ENCODE measurements at regions not wholly inside any gene's neighbourhood (a gene's known extent, or its start where the extent isn't known, plus 50 kb on each side); places are given as distances from the start of the nearest gene placed in this dataset.

DNA sequence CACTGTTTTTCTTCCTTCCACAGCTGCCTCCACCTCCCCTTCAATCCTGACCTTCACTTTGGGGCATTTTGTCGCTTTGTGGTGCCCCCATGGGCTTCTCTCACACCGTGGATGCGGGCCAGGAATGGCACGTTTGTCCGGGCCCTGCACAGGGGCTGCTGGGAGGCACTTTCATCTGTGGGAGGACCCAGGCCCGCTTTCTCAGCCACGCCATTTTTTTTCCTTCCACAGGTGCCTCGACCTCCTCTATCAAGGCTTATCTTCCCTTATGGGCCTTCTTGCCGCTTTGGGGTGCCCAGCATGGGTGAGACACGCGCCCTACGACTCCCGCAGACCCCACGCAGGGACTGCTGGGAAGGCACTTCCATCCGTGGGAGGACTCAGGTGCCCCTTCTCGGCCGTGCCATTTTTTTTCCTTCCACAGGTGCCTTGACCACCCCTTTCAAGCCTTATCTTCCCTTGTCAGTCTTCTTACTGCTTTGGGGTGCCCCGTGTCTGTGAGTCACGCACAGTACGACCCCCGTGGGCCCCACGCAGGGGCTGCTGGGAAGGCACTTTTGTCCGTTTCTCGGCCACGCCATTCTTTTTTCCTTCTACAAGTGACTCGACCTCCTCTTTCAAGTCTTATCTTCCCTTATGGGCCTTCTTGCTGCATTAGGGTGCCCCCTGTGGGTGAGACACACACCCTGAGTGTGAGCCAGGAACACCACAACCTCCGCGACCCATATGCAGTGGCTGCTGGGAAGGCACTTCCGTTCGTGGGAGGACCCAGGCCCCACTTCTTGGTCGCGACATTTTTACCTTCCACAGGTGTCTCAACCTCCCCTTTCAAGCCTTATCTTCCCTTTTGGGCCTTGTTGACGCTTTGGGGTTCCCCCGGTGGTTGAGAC is 270.7 kb downstream of the ALG10 start:
- DNase-seq: no peak

DNA sequence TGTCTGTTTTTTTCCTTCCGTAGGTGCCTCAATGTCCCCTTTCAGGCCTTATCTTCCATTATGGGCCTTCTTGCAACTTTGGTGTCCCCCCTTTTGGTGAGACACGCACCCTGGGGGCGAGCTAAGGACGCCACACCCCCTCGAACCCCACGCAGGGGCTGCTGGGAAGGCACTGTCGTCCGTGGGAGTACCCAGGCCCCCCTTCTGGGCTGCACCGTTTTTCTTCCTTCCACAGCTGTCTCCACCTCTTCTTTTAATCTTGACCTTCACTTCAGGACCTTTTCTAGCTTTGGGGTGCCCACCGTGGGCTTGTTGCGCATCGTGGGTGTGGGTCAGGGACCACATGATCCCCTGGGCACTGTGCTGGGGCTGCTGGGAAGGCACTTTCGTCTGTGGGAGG is 271.8 kb downstream of the ALG10 start:
- no peak for DNase-seq

DNA sequence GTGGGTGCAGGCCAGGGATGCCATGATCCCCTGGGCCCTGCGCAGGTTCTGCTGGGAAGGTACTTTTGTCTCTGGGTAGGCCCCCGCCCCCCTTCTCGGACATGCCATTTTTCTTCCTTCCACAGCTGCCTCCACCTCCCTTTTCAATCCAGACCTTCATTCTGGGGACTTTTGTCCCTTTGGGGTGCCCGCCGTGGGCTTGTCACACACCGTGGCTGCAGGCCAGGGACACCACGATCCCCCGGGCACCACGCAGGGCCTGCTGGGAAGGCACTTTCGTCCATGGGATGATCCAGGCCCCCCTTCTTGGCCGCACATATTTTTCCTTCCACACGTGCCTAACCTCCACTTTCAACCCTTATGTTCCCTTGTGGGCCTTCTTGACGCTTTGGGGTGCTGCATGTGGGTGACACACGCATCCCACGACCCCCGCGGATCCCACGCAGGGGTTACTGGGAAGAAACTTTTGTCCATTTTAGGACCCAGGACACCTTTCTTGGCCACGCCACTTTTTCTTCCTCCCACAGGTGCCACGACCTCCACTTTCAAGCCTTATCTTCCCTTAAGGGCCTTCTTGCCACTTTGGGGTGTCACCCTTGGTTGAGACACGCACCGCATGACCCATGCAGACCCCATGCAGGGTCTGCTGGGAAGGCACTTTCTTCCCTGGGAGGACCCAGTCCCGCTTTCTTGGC is 272.5 kb downstream of the ALG10 start:
- DNase-seq: no peak

DNA sequence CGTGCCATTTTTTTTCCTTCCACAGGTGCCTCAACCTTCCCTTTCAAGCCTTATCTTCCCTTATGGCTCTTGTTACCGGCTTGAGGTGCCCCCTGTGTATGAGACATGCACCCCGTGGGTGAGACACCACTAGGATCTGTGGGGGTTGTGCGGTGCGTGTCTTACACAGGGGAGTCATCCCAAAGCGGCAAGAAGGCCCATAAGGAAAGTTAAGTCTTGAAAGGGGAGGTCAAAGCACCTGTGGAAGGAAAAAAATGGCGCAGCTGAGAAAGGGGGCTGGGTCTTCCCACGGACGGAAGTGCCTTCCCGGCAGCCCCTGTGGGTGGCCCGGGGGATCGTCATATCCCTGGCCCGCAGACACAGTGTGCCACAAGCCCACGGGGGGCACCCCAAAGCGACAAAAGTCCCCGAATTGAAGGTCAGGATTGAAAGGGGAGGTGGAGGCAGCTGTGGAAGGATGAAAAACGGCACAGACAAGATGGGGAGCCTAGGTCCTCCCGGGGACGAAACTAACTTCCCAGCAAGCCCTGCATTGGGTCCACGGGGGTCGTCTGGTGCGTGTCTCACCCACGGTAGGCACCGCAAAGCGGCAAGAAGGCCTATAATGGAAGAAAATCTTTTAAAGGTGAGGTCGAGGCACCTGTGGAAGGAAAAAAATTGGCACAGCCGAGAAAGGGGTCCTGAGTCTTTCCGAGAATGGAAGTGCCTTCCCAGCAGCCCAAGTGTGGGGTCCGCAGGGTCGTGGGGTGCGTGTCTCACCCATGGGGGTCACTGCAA is 273.3 kb downstream of the ALG10 start:
- DNase-seq: no peak

DNA sequence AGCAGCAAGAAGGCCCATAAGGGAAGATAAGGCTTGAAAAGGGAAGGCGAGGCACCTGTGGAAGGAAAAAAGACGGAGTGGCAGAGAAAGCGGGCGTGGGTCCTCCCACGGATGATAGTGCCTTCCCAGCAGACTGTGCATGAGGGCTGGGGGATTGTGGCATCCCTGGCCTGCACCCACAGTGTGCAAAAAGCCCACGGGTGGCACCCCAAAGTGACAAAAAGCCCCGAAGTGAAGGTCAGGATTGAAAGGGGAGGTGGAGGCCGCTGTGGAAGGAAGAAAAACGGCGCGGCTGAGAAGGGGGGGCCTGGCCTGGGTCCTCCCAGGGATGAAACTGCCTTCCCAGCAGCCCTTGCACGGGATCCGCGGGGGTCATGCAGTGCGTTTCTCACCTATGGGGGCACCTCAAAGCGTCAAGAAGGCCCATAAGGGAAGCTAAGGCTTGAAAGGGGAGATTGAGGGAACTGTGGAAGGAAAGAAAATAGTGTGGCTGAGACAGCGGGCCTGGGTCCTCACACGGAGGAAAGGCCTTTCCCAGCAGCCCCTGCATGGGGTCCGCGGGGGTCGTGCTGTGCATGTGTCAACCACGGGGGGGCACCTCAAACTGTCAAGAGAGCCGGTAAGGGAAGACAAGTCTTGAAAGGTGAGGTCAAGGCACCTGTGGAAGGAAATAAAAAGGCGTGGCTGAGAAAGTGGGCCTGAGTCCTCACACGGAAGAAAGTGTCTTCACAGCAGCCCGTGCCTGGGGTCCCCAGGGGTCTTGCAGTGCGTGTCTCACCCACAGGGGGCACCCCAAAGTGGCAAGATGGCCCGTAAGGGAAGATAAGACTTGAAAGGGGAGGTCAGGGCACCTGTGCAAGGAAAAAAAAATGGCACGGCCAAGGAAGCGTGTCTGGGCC is 274.1 kb downstream of the ALG10 start:
- no peak for DNase-seq

DNA sequence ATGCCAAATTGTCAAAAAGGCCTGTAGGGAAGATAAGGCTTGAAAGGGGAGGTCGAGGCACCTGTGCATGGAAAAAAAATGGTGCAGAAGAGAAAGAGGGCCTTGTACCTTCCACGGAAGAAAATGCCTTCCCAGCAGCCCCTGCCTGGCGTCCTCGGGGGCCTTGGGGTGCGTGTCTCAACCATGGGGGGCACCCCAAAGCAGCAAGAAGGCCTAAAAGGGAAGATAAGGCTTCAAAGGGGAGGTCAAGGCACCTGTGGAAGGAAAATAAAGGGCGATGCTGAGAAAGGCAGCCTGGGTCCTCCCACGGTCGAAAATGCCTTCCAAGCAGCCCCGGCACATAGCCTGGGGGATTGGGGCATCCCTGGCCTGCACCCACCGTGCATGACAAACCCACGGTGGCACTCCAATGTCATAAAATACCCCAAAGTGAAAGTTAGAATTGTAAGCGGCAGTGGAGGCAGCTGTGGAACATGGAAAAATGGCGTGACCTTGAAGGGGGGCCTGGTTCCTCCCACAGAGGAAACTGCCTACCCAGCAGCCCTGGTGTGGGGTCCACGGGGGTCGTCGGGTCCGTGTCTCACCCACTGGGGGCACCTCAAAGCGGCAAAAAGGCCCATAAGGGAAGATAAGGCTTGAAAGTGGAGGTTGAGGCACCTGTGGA is 275.0 kb downstream of the ALG10 start:
- DNase-seq: no peak

DNA sequence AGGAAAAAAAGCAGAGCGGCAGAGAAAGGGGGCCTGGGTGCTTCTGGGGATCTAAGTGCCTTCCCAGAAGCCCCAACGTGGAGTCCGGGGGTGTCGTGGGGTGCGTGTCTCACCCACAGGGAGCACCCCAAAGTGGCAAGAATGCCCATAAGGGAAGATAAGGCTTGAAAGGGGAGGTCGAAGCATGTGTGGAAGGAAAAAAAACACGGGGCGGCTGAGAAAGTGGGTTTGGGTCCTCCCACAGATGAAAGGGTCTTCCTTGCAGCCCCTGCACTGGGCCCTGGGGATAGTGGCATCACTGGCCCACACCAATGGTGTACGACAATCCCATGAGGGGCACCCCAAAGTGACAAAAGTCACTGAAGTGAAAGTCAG is 275.5 kb downstream of the ALG10 start:
- DNase-seq: no peak

DNA sequence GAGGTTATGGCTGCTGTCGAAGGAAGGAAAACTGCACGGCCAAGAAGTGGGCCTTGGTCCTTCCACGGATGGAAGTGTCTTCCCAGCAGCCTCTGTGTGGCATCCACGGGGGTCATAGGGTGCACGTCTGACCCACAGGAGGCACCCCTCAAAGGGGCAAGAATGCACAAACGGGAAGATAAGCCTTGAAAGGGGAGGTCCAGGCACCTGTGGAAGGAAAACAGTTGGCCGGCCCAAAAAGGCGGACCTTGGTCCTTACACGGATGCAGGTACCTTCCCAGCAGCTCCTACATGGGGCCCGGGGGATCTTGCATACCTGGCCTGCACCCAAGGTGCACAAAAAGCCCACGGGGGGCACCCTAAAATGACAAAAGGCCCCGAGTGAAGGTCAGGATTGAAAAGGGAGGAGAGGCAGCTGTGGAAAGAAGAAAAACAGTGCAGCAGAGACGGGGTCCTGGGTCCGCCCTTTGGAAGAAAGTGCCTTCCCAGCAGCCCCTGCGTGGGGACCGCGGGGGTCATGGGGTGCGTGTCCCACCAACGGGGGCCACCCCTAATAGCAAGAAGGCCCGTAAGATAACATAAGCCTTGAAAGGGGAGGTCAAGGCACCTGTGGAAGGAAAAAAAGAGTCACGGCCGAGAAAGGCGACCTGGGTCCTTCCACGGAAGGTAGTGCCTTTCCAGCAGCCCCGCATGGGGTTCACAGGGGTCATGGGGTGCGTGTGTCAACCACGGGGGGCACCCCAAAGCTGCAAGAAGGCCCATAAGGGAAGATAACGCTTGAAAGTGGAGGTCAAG is 276.1 kb downstream of the ALG10 start:
- DNase-seq: no peak

DNA sequence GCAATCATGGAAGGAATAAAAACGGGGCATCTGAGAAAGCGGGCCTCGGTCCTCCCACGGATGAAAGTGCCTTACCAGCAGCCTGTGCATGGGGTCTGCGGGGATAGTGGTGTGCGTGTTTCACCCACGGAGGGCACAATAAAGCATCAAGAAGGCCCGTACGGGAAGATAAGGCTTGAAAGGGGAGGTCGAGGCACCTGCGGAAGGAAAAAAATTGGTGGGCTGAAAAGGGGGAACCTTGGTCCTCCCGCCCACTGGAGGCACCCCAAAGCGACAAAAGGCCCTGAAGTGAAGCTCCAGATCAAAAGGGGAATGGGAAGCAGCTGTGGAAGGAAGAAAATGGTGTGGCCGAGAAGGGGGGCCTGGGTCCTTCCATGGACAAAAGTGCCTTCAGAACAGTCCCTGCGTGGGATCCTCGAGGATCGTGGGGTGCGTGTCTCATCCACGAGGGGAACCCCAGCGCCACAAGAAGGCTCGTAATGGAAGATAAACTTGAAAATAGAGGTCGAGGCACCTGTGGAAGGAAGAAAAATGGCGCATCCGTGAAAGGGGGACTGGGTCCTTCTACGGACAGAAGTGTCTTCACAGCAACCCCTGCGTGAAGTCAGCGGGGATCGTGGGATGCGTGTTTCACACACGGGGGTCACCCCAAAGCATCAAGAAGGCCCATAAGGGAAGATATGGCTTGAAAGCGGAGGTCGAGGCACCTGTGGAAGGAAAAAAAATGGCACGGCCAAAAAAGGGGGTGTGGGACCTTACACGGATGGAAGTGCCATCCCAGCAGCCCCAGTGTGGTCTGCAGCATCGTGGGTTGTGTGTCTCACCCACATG is 276.9 kb downstream of the ALG10 start:
- no peak for DNase-seq

DNA sequence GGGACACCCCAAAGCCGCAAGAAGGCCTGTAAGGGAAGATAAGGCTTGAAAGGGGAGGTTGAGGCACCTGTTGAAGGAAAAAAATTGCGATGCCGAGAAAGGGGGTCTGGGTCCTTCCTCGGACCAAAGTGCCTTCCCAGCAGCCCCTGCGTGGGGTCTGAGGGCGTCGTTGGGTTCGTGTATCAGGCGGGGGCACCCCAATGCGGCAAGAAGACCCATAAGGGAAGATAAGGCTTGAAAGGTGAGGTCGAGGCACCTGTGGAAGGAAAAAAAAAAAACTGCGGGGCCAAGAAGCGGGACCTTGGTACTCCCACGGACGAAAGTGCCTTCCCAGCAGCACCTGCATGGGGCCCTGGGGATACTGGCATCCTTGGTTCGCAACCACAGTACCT is 277.5 kb downstream of the ALG10 start:
- DNase-seq: no peak

DNA sequence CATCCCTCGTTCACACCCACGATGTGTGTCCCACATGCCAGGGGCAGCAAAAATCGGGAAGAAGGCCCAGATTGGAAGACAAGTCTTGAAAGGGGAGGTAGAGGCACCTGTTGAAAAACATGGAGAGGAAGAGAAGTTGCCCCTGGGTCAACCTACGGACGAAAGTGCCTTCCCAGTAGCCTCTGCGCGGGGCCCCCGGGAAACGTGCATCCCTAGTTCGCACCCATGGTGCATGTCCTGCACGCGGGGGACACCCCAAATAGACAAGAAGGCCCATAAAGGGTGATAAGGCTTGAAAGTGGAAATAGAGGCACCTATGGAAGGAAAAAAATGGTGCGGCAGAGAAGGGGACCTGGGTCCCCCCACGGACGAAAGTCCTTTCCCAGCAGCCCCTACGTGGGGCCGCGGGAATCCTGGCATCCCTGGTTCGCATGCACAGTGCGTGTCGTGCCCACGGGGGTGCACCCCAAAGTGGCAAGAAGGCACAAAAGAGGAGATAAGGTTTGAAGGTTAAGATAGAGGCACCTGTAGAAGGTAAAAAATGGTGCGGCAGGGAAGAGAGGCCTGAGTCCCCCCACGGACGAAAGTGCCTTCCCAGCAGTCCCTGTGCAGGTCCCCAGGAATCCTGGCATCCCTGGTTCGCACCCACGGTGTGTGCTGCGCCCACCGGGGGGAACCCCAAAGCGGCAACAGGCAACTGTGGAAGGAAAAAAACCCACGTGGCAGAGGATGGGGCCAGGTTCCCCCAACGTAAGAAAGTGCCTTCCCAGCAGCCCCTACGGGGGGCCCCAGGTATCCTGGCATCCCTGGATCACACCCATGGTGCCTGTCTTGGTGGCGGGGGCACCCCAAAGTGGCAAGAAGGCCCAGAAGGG is 278.3 kb downstream of the ALG10 start:
- DNase-seq: no peak

DNA sequence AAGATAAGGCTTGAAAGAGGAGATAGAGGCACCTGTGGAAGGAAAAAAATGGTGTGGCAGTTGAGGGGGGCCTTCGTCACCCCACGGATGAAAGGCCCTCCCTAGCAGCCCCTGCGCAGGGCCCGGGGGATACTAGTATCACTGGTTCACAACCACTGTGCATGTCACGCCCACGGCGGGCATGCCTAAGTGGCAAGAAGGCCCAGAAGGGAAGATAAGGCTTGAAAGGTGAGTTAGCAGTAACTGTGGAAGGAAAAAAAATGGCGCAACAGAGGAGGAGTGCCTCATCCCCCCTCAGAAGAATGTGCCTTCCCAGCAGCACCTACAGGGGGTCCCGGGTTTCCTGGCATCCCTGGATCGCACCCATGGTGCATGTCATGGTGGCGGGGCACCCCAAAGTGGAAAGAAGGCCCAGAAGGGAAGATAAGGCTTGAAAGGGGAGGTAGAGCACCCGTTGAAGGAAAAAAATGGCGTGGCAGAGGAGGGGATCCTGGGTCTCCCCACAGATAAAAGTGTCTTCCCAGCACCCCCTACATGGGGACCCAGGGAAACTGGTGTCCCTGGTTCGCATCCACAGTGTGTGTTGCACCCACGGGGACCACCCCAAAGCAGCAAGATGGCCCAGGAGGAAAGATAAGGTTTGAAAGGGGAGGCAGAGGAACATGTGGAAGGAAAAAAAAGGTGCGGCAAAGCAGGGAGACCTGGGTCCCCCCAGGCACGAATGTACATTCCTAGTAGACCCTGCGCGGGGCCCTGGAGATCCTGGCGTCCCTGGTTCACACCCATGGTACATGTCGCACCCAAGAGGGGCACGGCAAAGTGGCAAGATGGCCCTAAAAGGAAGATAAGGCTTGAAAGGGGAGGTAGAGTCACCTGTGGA is 279.2 kb downstream of the ALG10 start:
- DNase-seq: no peak

DNA sequence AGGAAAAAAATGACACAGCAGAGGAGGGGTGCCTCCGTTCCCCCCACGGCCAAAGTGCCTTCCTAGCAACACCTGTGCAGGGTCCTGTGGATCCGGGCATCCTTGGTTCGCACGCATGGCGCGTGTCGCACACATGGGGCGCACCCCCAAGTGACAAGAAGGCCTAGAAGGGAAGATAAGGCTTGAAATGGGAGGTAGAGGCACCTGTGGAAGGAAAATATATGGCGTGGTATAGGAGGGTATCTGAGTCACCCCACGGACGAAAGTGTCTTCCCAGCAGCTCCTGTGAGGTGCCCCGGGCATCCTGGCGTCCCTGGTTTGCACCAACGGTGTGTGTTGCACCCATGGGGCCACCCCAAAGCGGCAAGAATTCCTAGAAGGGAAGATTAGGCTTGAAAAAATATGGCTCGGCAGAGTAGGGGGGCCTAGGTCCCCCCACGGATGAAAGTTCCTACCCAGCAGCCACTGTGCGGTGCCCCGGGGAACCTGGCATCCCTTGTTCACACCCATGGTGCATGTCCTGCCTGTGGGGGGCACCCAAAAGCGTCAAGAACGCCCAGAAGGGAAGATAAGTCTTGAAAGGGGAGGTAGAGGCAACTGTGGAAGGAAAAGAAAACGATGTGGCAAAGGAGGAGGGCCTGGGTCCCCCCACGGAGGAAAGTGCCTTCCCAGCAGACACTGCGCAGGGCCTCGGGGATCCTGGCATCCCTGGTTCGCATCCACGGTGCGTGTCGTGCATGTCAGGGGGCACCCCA is 280.0 kb downstream of the ALG10 start:
- DNase-seq: no peak

DNA sequence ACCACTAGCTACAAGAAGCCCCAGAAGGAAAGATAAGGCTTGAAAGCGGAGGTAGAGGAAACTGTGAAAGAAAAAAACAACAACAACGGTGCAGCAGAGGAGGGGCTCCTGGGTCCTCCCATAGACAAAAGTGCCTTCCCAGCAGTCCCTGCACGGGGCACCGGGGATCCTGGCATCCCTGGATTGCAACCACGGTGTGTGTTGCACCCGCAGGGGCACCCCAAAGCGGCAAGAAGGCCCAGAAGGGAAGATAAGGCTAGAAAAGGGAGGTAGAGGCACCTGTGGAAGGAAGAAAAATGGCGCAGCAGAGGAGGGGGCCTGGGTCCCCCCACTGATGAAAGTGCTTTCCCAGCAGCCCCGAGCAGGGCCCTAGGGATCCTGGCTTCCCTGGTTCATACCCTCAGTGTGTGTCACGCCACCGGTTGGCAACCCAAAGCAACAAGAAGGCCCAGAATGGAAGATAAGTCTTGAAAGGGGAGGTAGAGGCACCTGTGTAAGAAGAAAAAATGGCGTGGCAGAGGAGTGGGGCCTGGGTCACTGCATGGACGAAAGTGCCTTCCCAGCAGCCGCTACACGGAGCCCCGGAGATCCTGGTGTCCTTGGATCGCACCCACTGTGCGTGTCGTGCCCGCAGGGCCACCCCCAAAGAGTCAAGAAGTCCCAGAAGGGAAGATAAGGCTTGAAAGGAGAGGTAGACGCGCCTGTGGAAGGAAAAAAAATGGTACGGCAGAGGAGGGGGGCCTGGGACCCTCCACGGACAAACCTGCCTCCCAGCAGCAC is 281.0 kb downstream of the ALG10 start:
- no peak for DNase-seq

DNA sequence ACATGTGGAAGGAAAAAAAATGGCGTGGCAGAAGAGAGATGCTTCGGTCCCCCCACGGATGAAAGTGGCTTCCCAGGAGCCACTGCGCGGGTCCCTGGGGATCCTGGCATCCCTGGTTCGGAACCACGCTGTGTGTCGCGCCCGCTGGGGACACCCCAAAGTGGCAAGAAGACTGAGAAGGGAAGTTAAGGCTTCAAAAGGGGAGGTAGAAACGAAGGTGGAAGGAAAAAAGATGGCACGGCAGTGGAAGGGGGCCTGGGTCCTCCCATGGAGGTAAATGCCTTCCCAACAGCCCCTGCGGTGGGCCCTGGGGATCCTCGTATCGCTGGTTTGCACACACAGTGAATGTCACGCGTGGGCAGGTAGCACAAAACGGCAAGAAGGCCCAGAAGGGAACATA is 281.7 kb downstream of the ALG10 start:
- no peak for DNase-seq

DNA sequence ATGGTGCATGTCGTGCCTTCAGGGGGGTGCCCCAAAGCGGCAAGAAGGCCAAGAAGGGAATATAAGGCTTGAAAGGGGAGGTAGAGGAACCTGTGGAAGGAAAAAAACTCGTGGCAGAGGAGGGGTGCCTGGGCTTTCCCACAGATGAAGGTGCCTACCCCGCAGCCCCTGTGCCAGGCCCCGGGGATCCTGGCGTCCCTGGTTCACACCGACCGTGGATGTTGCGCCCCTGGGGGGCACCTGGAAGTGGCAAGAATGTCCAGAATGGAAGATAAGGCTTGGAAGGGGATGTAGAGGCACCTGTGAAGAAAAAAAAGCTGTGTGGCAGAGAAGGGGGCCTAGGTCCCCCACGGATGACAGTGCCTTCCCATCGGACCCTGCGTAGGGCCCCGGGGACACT is 282.2 kb downstream of the ALG10 start:
- DNase-seq: no peak

DNA sequence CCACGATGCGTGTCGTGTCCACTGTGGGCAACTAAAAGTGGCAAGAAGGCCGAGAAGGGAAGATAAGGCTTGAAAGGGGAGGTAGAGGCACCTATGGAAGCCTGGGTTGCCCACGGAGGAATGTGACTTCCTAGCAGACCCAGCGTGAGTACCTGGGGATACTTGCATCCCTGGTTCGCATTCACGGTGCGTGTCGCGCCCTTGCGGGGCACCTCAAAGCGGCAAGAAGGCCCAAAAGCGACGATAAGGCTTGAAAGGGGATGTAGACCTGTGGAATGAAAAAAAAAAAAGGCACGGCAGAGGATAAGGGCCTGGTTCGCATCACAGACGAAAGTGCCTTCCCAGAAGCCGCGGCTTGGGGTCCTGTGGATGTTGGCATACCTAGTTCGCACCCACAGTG is 282.9 kb downstream of the ALG10 start:
- no peak for DNase-seq

Measured in NCI-H774 (cell line).